ENCODE measurements at regions not wholly inside any gene's neighbourhood (a gene's known extent, or its start where the extent isn't known, plus 50 kb on each side); places are given as distances from the start of the nearest gene placed in this dataset.
A peak's percentile ranks its signal among the peaks of the same experiment; 100 is the strongest.

- Histone ChIP-seq H3K27me3 (ENCODE audit: control insufficient read depth, insufficient read depth, low read length) (no peaks in the 10 kb centered on the region), H2BK15ac (ENCODE audit: low read depth, low read length) (no peak overlapping the region), H3K9ac (ENCODE audit: low read depth, low read length) (no peak overlapping the region), H2BK120ac (ENCODE audit: low read depth, low read length) (no peak overlapping the region), H3K4me1 (ENCODE audit: control insufficient read depth, insufficient read depth, low read length) (peaks cover 3% of the 10 kb centered on the region; the same call in 1 of the 2 replicates), H3K36me3 (ENCODE audit: control insufficient read depth, insufficient read depth, low read length) (no peaks in the 10 kb centered on the region), H4K8ac (ENCODE audit: low read depth in 2 of 2, low read length in 2 of 2) (no peak overlapping the region), H3K27ac (ENCODE audit: insufficient read depth, low read length) (no peak overlapping the region), H2AFZ (replicated peaks; ENCODE audit: low read length, poor library complexity) (no peak overlapping the region), H3K4me2 (ENCODE audit: low read depth, low read length) (no peak overlapping the region), H2BK20ac (ENCODE audit: low read depth, low read length) (no peak overlapping the region), H3K18ac (ENCODE audit: low read depth, low read length) (no peak overlapping the region), H2AK9ac (replicated peaks; ENCODE audit: low read depth, low read length, poor library complexity) (no peak overlapping the region), H3K9me1 (ENCODE audit: insufficient read depth, low read length) (no peaks in the 10 kb centered on the region), H3K4me3 (ENCODE audit: insufficient read depth, low read depth, low read length) (no peak overlapping the region), H4K5ac (ENCODE audit: low read depth, low read length) (no peak overlapping the region), H3K23ac (ENCODE audit: low read depth, low read length) (no peak overlapping the region), H4K91ac (ENCODE audit: insufficient read depth, low read depth, low read length) (no peak overlapping the region), H3K14ac (replicated peaks; ENCODE audit: low read depth, low read length) (no peak overlapping the region), H3K9me3 (ENCODE audit: control insufficient read depth, insufficient read depth, low read length) (no peaks in the 10 kb centered on the region), H4K20me1 (ENCODE audit: insufficient read depth, low read length) (no peaks in the 10 kb centered on the region), H3K56ac (ENCODE audit: extremely low read depth, insufficient read depth, low read length) (no peak overlapping the region), H2AK5ac (ENCODE audit: low read depth, low read length) (no peak overlapping the region), H2BK5ac (ENCODE audit: low read depth, low read length, poor library complexity, severe bottlenecking) (no peak overlapping the region), H3K4ac (ENCODE audit: low read depth, low read length) (no peak overlapping the region), H3K79me1 (ENCODE audit: low read depth in 1 of 2, low read length in 2 of 2) (no peaks in the 10 kb centered on the region)
- intact Hi-C loops (cut with micrococcal nuclease) = no loop called here
- ChIA-PET POLR2A (ENCODE audit: unreplicated experiment) (no interaction called here), CTCF (no interaction called here)
- BruUV-seq (replicated peaks) = no TSS peak
- DNase-seq = peak; percentile 31
- TF ChIP-seq RCOR1 (IDR thresholded peaks at IDR 0.05; ENCODE audit: insufficient replicate concordance, low read length) (no peak), USF2 (IDR thresholded peaks at IDR 0.05; ENCODE audit: low read depth, low read length) (no peak), SMC3 (IDR thresholded peaks at IDR 0.05; ENCODE audit: low read depth, low read length) (no peak), RFX5 (IDR thresholded peaks at IDR 0.05; ENCODE audit: low read depth, low read length) (no peak), MXI1 (IDR thresholded peaks at IDR 0.05; ENCODE audit: borderline replicate concordance, low read depth, low read length) (no peak), CHD1 (IDR thresholded peaks at IDR 0.05; ENCODE audit: low read depth, low read length) (no peak), CEBPB (IDR thresholded peaks at IDR 0.05; ENCODE audit: low read depth, low read length) (no peak), CTCF (conservative IDR thresholded peaks at IDR 0.05; ENCODE audit: low read depth, low read length) (no peak), MAZ (IDR thresholded peaks at IDR 0.05; ENCODE audit: borderline replicate concordance, low read depth, low read length) (no peak), BHLHE40 (IDR thresholded peaks at IDR 0.05; ENCODE audit: low read depth, low read length) (no peak), POLR2A (IDR thresholded peaks at IDR 0.05; ENCODE audit: low read depth, low read length) (no peak), FOS (IDR thresholded peaks at IDR 0.05; ENCODE audit: low read depth, low read length) (no peak), MAFK (IDR thresholded peaks at IDR 0.05; ENCODE audit: low read depth, low read length) (no peak), ELK1 (IDR thresholded peaks at IDR 0.05; ENCODE audit: borderline replicate concordance, low read depth, low read length) (no peak), NFE2L2 (IDR thresholded peaks at IDR 0.05; ENCODE audit: low read depth, low read length) (no peak), RAD21 (IDR thresholded peaks at IDR 0.05; ENCODE audit: low read length) (no peak)
- in situ Hi-C loops (cut with MboI; ENCODE audit: low sequenced_read_pairs) = no loop called here
- peak; percentile 56; the same call in 1 of the 2 replicates for ATAC-seq (ENCODE audit: low read depth)
- no CpG with 5 or more reads among the region's 1 CpG for WGBS, 2 experiments (ENCODE audit: extremely low coverage in 2 of 2, insufficient read length in 1 of 2)
- dilution Hi-C loops (cut with HindIII; ENCODE audit: low sequenced_read_pairs, unreplicated experiment) = no loop called here
Measured at GRCh38 chr7:46586406-46586805, 665.3 kb upstream of the IGFBP3 start.

All from IMR-90 (cell line).